22Rv1 (cell line): ENCODE measurements at regions not wholly inside any gene's neighbourhood (a gene's known extent, or its start where the extent isn't known, plus 50 kb on each side); places are given as distances from the start of the nearest gene placed in this dataset.

Source experiments
- CTCF ChIP-seq: fragments of 450-650 bp; IDR thresholded peaks from 2 replicates; pipeline ENCODE4 v1.5.1; 2017; ENCODE audit warnings: mild to moderate bottlenecking
- ZFX ChIP-seq: fragments of 450-650 bp; IDR thresholded peaks from 2 replicates; pipeline ENCODE4 v1.6.1; 2017; ENCODE audit warnings: antibody characterized with exemption, borderline replicate concordance

- TF ChIP-seq CTCF: no peak
- TF ChIP-seq ZFX: no peak
Measured at GRCh38 chr2:176656038-176656775, 387.0 kb downstream of the MTX2 start.
